GM19240 (cell line): ENCODE measurements at regions not wholly inside any gene's neighbourhood (a gene's known extent, or its start where the extent isn't known, plus 50 kb on each side); places are given as distances from the start of the nearest gene placed in this dataset.
A peak's percentile ranks its signal among the peaks of the same experiment; 100 is the strongest.

ENCODE experiments used
- DNase-seq: peaks from one replicate; pipeline ENCODE4 v3.0.0; 2011; ENCODE audit warnings: low spot score; ENCODE audit not compliant: insufficient read length

GRCh38 chr6:6704103-6705060, 115.9 kb downstream of the LY86 start:
- no peak for DNase-seq

GRCh38 chr6:6705061-6705425, 116.5 kb downstream of the LY86 start:
- DNase-seq = no peak

GRCh38 chr6:6705915-6706675, 117.6 kb downstream of the LY86 start:
- DNase-seq = no peak

- no peak for DNase-seq
Measured at GRCh38 chr6:6707143-6707542, 118.6 kb downstream of the LY86 start.

GRCh38 chr6:6709106-6709505, 120.6 kb downstream of the LY86 start:
- DNase-seq = no peak

GRCh38 chr6:6711031-6711785, 122.7 kb downstream of the LY86 start:
- no peak for DNase-seq

GRCh38 chr6:6711832-6712448, 123.4 kb downstream of the LY86 start:
- peak; percentile 44 for DNase-seq

GRCh38 chr6:6712449-6713403, 124.2 kb downstream of the LY86 start:
- no peak for DNase-seq

GRCh38 chr6:6713657-6714056, 125.1 kb downstream of the LY86 start:
- DNase-seq = no peak

GRCh38 chr6:6714118-6714897, 125.8 kb downstream of the LY86 start:
- no peak for DNase-seq

- no peak for DNase-seq
Measured at GRCh38 chr6:6714953-6715352, 126.4 kb downstream of the LY86 start.

GRCh38 chr6:6715465-6715864, 126.9 kb downstream of the LY86 start:
- DNase-seq = no peak

GRCh38 chr6:6716998-6717763, 128.7 kb downstream of the LY86 start:
- no peak for DNase-seq

- DNase-seq = no peak
Measured at GRCh38 chr6:6717953-6718352, 129.4 kb downstream of the LY86 start.

- no peak for DNase-seq
Measured at GRCh38 chr6:6721606-6722005, 133.1 kb downstream of the LY86 start.

- DNase-seq = no peak
Measured at GRCh38 chr6:6722195-6722594, 133.7 kb downstream of the LY86 start.

- DNase-seq = no peak
Measured at GRCh38 chr6:6723361-6723760, 134.8 kb downstream of the LY86 start.

- no peak for DNase-seq
Measured at GRCh38 chr6:6723921-6724538, 135.5 kb downstream of the LY86 start.
